Heart left ventricle (tissue), 13 donors: ENCODE measurements at regions not wholly inside any gene's neighbourhood (a gene's known extent, or its start where the extent isn't known, plus 50 kb on each side); places are given as distances from the start of the nearest gene placed in this dataset.

ENCODE experiments used
- POLR2A ChIP-seq, 2 donors: fragments of 450-650 bp; IDR thresholded peaks; one replicate each; pipeline ENCODE4 v1.6.1; 2017; ENCODE audit warnings: antibody characterized with exemption in 2 of 2, mild to moderate bottlenecking in 2 of 2, moderate library complexity in 2 of 2
- TF ChIP-seq, protein P1 (sequence below), 12 donors: fragments of 200-600 bp; sonication (generic) in 4 of 12; IDR thresholded peaks; one replicate each; pipeline versions ENCODE4 v1.5.0 to v1.8.0; 2018 to 2022; ENCODE audit warnings: antibody characterized with exemption in 12 of 12, mild to moderate bottlenecking in 5 of 12
- donor health status: ischemic (EF 13 %, LVEDD 7.1; RV severe dilation, severe dysfunction).
- donor health status: DM: no; HTN: yes; CAD: no.
- donor health status: DM: no; HTN: no; CAD: no.
- donor health status: ischemic (EF 25% LVEDD 6.9; RV normal size, moderate dysfunction).
- donor health status: ischemic (EF 25% LVEDD 5.7; RV mildly dilated, moderate dysfunction).
- donor health status: ischemic (EF 35%, LVEDD 5.7; RV mildly dilated, moderate dysfunction).
- donor health status: nonischemic (EF 11% LVEDD 7.7; RV severe dilation, severe dysfunction).
- donor health status: DM: yes; HTN: yes; CAD: no.
- donor health status: PGD.
- donor health status: ischemic (EF 29% LVEDD 5.4; RV normal size, mild dysfunction).
- donor health status: nonischemic (EF 23%, LVEDD 6.1; RV moderate dilation, normal function).

- no peak for TF ChIP-seq POLR2A (IDR thresholded peaks at IDR 0.05)
- TF ChIP-seq, protein P1, sequence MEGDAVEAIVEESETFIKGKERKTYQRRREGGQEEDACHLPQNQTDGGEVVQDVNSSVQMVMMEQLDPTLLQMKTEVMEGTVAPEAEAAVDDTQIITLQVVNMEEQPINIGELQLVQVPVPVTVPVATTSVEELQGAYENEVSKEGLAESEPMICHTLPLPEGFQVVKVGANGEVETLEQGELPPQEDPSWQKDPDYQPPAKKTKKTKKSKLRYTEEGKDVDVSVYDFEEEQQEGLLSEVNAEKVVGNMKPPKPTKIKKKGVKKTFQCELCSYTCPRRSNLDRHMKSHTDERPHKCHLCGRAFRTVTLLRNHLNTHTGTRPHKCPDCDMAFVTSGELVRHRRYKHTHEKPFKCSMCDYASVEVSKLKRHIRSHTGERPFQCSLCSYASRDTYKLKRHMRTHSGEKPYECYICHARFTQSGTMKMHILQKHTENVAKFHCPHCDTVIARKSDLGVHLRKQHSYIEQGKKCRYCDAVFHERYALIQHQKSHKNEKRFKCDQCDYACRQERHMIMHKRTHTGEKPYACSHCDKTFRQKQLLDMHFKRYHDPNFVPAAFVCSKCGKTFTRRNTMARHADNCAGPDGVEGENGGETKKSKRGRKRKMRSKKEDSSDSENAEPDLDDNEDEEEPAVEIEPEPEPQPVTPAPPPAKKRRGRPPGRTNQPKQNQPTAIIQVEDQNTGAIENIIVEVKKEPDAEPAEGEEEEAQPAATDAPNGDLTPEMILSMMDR (IDR thresholded peaks at IDR 0.05), result no peak
Observed at GRCh38 chr3:168858327-168858726, 762.6 kb upstream of the GOLIM4 start.
